Erythroblast (primary cell): ENCODE measurements at regions not wholly inside any gene's neighbourhood (a gene's known extent, or its start where the extent isn't known, plus 50 kb on each side); places are given as distances from the start of the nearest gene placed in this dataset.

Experiments used
- GATA1 ChIP-seq: IDR thresholded peaks from 2 replicates; pipeline ENCODE4 v1.6.1; 2011; ENCODE audit warnings: low read depth, mild to moderate bottlenecking, control low read depth, low read length, moderate library complexity
- POLR2A ChIP-seq: IDR thresholded peaks from 2 replicates; pipeline ENCODE4 v1.6.1; 2011; ENCODE audit warnings: mild to moderate bottlenecking, low read length

GRCh38 chrX:96611619-96612362 is 72.9 kb upstream of the DIAPH2 start:
- TF ChIP-seq POLR2A (no peak), GATA1 (no peak)
